K562 (cell line): ENCODE measurements at regions not wholly inside any gene's neighbourhood (a gene's known extent, or its start where the extent isn't known, plus 50 kb on each side); places are given as distances from the start of the nearest gene placed in this dataset.
"Not testable (repeated sequence)": the region's sequence is repeated elsewhere in the genome, so short reads cannot be mapped to it uniquely, and the experiment has no call there.

Experiments
- ATAC-seq: fragments of 200-7000 bp; cut with Tn5 transposase; 3 replicates; pipeline ENCODE4 v1.9.1; 2020; ENCODE audit warnings: moderate library complexity
- BruUV-seq: library from RNA; stranded (reverse); fragments of 400-500 nt; replicated peaks from 2 replicates; lab custom pipeline; 2021; lab: Mats Ljungman, UMichigan
- CTCF ChIA-PET: fragments of 300-600 bp; formaldehyde crosslinking; extraction: SDS; loops from one replicate; lab custom pipeline; 2021; ENCODE audit warnings: low intra/inter-chr PET ratio; lab: Yijun Ruan, JAX
- POLR2A ChIA-PET: fragments of 300-600, 350-650 bp; sonication (Branson Sonifier 250); formaldehyde crosslinking; extraction: SDS; loops from one replicate; lab custom pipeline; 2021; ENCODE audit warnings: antibody characterized with exemption, inconsistent platforms; lab: Yijun Ruan, JAX
- DNase-seq, 4 experiments: peaks; one replicate each; pipeline versions ENCODE4 v3.0.0 to v3.0.0-alpha.2; 2011 to 2018; ENCODE audit warnings: low spot score in 3 of 4, mixed read lengths in 3 of 4; ENCODE audit errors: extremely low read depth in 1 of 4
- FAIRE-seq: peaks from 2 replicates; lab custom pipeline; 2011; peaks lifted over from hg19 to GRCh38; lab: Jason Lieb, UNC
- H2AFZ ChIP-seq: 2 replicates; pipeline ENCODE4 v1.6.0; 2011; ENCODE audit warnings: low read depth, low read length, control low read depth, inconsistent platforms
- H3K27ac ChIP-seq: fragments of 200-600 bp; 3 replicates; pipeline ENCODE4 v1.8.0; 2011; ENCODE audit warnings: low read depth, mild to moderate bottlenecking, control low read depth, inconsistent platforms, low read length, moderate library complexity, mixed read lengths; ENCODE audit errors: extremely low read depth
- H3K27me3 ChIP-seq, 2 experiments: fragments of 300-600 bp in 1 of 2; 2 replicates in 1 of 2; 3 replicates in 1 of 2; pipeline versions ENCODE4 v1.6.0 to v1.8.0; 2011; ENCODE audit warnings: inconsistent platforms in 2 of 2, low read length in 2 of 2, mild to moderate bottlenecking in 1 of 2, mixed read lengths in 1 of 2, moderate library complexity in 1 of 2; ENCODE audit not compliant: control insufficient read depth in 2 of 2, insufficient read depth in 2 of 2
- H3K36me3 ChIP-seq: fragments of 300-600 bp; 3 replicates; pipeline ENCODE4 v1.8.0; 2011; ENCODE audit warnings: mild to moderate bottlenecking, low read length, inconsistent platforms; ENCODE audit not compliant: control insufficient read depth, insufficient read depth
- H3K4me1 ChIP-seq, 2 experiments: fragments of 200-600 bp in 1 of 2; replicated peaks in 1 of 2; 2 replicates in 1 of 2; 3 replicates in 1 of 2; pipeline versions ENCODE4 v1.5.1 to v1.8.0; 2011; ENCODE audit warnings: inconsistent platforms in 2 of 2, low read length in 2 of 2, mild to moderate bottlenecking in 1 of 2, mixed read lengths in 1 of 2, moderate library complexity in 1 of 2; ENCODE audit not compliant: control insufficient read depth in 2 of 2, insufficient read depth in 2 of 2
- H3K4me2 ChIP-seq: 2 replicates; pipeline ENCODE4 v1.6.1; 2011; ENCODE audit warnings: low read length, control low read depth, inconsistent platforms, mixed read lengths; ENCODE audit not compliant: insufficient read depth
- H3K4me3 ChIP-seq: fragments of 200-600 bp; sonication (generic), shearing (Covaris generic); 2 replicates; pipeline ENCODE4 v1.5.1; 2016; ENCODE audit warnings: control low read depth, inconsistent platforms
- H3K79me2 ChIP-seq: fragments of 200-600 bp; 3 replicates; pipeline ENCODE4 v1.8.0; 2011; ENCODE audit warnings: low read length, inconsistent platforms; ENCODE audit not compliant: control insufficient read depth, insufficient read depth
- H3K9ac ChIP-seq, 2 experiments: 2 replicates each; pipeline versions ENCODE4 v1.6.0 to v1.6.1; 2011; ENCODE audit warnings: low read depth in 2 of 2, low read length in 2 of 2, control low read depth in 1 of 2, inconsistent platforms in 1 of 2, mild to moderate bottlenecking in 1 of 2, mixed read lengths in 1 of 2; ENCODE audit not compliant: insufficient read depth in 1 of 2
- H3K9me1 ChIP-seq: one replicate; pipeline ENCODE4 v1.6.0; 2011; ENCODE audit warnings: inconsistent platforms, mild to moderate bottlenecking, low read length, moderate library complexity; ENCODE audit not compliant: control insufficient read depth, insufficient read depth
- H3K9me3 ChIP-seq: replicated peaks from 2 replicates; pipeline ENCODE4 v1.5.1; 2011; ENCODE audit warnings: low read depth, low read length, inconsistent platforms; ENCODE audit not compliant: control insufficient read depth, insufficient read depth
- H4K20me1 ChIP-seq: replicated peaks from 2 replicates; pipeline ENCODE4 v1.6.1; 2011; ENCODE audit warnings: low read length, inconsistent platforms, mixed read lengths; ENCODE audit not compliant: control insufficient read depth, insufficient read depth
- BCOR ChIP-seq: fragments of 450-650 bp; IDR thresholded peaks from 2 replicates; pipeline ENCODE4 v1.6.1; 2016
- ZNF146 ChIP-seq: IDR thresholded peaks from one replicate; pipeline ENCODE4 v1.6.1; 2018; ENCODE audit warnings: missing compliant biosample characterization; ENCODE audit not compliant: unreplicated experiment
- WGBS: fragments of 100-300 bp; shearing (Covaris generic); methylation state at CpG from one replicate; pipeline ENCODE4 v1.1.6; 2016; ENCODE audit warnings: low coverage, mixed read lengths; ENCODE audit not compliant: insufficient coverage; ENCODE audit errors: missing lambda C conversion rate; 5-methylcytosine and 5-hydroxymethylcytosine counted together
- in situ Hi-C: fragments of 300-500 bp; cut with MboI; formaldehyde crosslinking; loops from 4 replicates; pipeline ENCODE4 v1.15.0; 2018; ENCODE audit warnings: inconsistent platforms, mixed read lengths
- intact Hi-C: fragments of 100-400 bp; cut with micrococcal nuclease; formaldehyde crosslinking; loops from 2 replicates; pipeline ENCODE4 v1.14.2; 2022

- POLR2A ChIA-PET, intact Hi-C loops: not testable (repeated sequence)
These were observed 148.1 kb downstream of the VSIG4 start for GRCh38 chrX:65891817-65892216.

GRCh38 chrX:65888150-65888549, 151.7 kb downstream of the VSIG4 start:
- H3K36me3 ChIP-seq, POLR2A ChIA-PET, H3K9me3 ChIP-seq, in situ Hi-C loops, H3K27me3 ChIP-seq, DNase-seq, H3K4me1 ChIP-seq, H3K4me3 ChIP-seq, H3K79me2 ChIP-seq, CTCF ChIA-PET, H3K27ac ChIP-seq, H3K9me1 ChIP-seq, FAIRE-seq, ATAC-seq, intact Hi-C loops, BruUV-seq, H3K9ac ChIP-seq, H4K20me1 ChIP-seq, H3K4me2 ChIP-seq, H2AFZ ChIP-seq: not testable (repeated sequence)
- TF ChIP-seq ZNF146 (CRISPR knock-in tag) (peak; percentile 74), BCOR (0 out of 2 replicates have a peak, but pooled peaks have one; percentile 35)
- 44% methylated on average over 1 of the region's 1 CpG for WGBS

More at GRCh38 chrX:65891817-65892216, 148.1 kb downstream of the VSIG4 start:
- DNase-seq, CTCF ChIA-PET, H3K9me1 ChIP-seq, H3K4me1 ChIP-seq, BruUV-seq, H3K27me3 ChIP-seq, H3K4me3 ChIP-seq, H3K36me3 ChIP-seq, H4K20me1 ChIP-seq, H2AFZ ChIP-seq, H3K9ac ChIP-seq, FAIRE-seq, in situ Hi-C loops, H3K9me3 ChIP-seq, H3K27ac ChIP-seq, ATAC-seq, H3K79me2 ChIP-seq, H3K4me2 ChIP-seq: not testable (repeated sequence)
- WGBS: 15% methylated on average over 2 of the region's 2 CpGs
